DOHH2 (cell line): ENCODE measurements at regions not wholly inside any gene's neighbourhood (a gene's known extent, or its start where the extent isn't known, plus 50 kb on each side); places are given as distances from the start of the nearest gene placed in this dataset.

Experiments
- EZH2phosphoT487 ChIP-seq: fragments of 200-600 bp; sonication (generic); IDR thresholded peaks from 2 replicates; pipeline ENCODE4 v1.6.1; 2017; ENCODE audit warnings: borderline replicate concordance, mild to moderate bottlenecking, antibody characterized with exemption, low read length, moderate library complexity, mixed read lengths
- TF ChIP-seq, protein P1 (sequence below): fragments of 200-600 bp; sonication (generic); IDR thresholded peaks from one replicate; pipeline ENCODE4 v1.5.1; 2014; ENCODE audit warnings: antibody characterized with exemption, mild to moderate bottlenecking, low read depth, low read length; ENCODE audit not compliant: poor library complexity, severe bottlenecking

GRCh38 chr6:125552819-125553218, 196.6 kb upstream of the HEY2 start:
- TF ChIP-seq, protein P1, sequence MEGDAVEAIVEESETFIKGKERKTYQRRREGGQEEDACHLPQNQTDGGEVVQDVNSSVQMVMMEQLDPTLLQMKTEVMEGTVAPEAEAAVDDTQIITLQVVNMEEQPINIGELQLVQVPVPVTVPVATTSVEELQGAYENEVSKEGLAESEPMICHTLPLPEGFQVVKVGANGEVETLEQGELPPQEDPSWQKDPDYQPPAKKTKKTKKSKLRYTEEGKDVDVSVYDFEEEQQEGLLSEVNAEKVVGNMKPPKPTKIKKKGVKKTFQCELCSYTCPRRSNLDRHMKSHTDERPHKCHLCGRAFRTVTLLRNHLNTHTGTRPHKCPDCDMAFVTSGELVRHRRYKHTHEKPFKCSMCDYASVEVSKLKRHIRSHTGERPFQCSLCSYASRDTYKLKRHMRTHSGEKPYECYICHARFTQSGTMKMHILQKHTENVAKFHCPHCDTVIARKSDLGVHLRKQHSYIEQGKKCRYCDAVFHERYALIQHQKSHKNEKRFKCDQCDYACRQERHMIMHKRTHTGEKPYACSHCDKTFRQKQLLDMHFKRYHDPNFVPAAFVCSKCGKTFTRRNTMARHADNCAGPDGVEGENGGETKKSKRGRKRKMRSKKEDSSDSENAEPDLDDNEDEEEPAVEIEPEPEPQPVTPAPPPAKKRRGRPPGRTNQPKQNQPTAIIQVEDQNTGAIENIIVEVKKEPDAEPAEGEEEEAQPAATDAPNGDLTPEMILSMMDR: no peak
- TF ChIP-seq EZH2phosphoT487: no peak
